Upper lobe of left lung (tissue), 4 donors: ENCODE measurements at regions not wholly inside any gene's neighbourhood (a gene's known extent, or its start where the extent isn't known, plus 50 kb on each side); places are given as distances from the start of the nearest gene placed in this dataset.

Experiments
- CTCF ChIP-seq, 6 experiments: fragments of 450-650 bp in 4 of 6; fragments of 200-600 bp in 2 of 6; sonication (generic) in 2 of 6; IDR thresholded peaks; one replicate each; pipeline ENCODE4 v1.5.1; 2016 to 2019; ENCODE audit warnings: antibody characterized with exemption in 6 of 6
- EP300 ChIP-seq, 4 donors: sonication (generic); formaldehyde crosslinking; IDR thresholded peaks; one replicate each; pipeline ENCODE4 v1.5.1; 2017; ENCODE audit warnings: antibody characterized with exemption in 4 of 4, control low read depth in 2 of 4
- POLR2A ChIP-seq, 4 donors: fragments of 450-650 bp; IDR thresholded peaks; one replicate each; pipeline ENCODE4 v1.5.1; 2016 to 2017; ENCODE audit warnings: antibody characterized with exemption in 4 of 4, mild to moderate bottlenecking in 2 of 4

DNA sequence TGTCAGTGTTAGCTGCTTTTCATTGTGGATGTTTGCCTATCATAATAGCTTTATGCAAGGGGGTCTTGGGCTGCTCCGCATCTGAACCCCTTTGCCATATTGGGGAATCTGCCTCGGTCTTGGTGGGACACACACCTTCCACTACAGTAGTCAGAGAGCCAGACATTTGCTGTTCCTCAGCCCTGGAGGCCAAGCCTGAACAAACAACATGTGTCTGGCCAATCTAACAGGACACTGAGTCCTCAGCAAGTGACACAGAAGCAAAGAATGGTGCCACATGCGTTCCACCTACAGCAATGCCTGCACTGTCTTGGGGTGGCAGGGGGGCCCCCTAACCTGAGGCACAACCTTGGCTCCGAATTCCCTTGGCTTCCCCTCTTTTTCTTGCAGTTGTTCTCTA is 243.9 kb downstream of the LY86 start:
- TF ChIP-seq CTCF (IDR thresholded peaks at IDR 0.05) (no peak), EP300 (IDR thresholded peaks at IDR 0.05) (no peak), POLR2A (IDR thresholded peaks at IDR 0.05) (no peak)
